HTR-8/SVneo (cell line): ENCODE measurements at regions not wholly inside any gene's neighbourhood (a gene's known extent, or its start where the extent isn't known, plus 50 kb on each side); places are given as distances from the start of the nearest gene placed in this dataset.
"Not testable (repeated sequence)": the region's sequence is repeated elsewhere in the genome, so short reads cannot be mapped to it uniquely, and the experiment has no call there.

ENCODE experiments used
- DNase-seq: peaks from one replicate; pipeline ENCODE4 v3.0.0; 2011; ENCODE audit warnings: low spot score, mixed read lengths; ENCODE audit not compliant: insufficient read length
- FAIRE-seq: peaks from 2 replicates; lab custom pipeline; 2011; peaks lifted over from hg19 to GRCh38; lab: Jason Lieb, UNC

- FAIRE-seq (no peak), DNase-seq (no peak)
Observed at GRCh38 chr10:37733822-37734221, 123.6 kb downstream of the ZNF248 start.

GRCh38 chr10:37732685-37733084, 124.7 kb downstream of the ZNF248 start:
- FAIRE-seq (no peak), DNase-seq (no peak)

DNA sequence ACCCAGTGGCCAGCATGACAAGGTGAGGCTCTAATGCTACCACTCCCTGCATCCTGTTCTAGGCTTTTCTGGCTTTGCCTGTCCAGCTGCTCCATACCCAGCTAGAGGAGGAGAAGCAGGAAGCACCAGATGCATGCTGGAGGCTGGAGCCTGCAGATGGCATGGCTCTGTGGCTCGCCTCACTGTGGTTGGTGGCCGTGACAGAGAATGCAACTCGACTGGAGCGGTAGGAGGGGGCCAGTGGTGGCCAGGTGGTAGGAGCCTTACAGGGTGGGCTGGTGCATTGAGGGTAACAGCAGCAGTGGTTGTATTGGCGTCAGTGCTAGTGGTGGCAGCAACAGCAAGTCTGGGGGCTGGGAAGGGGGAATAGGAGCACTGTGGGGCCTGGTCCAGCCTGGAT, 128.6 kb downstream of the ZNF248 start:
- DNase-seq (no peak), FAIRE-seq (no peak)

- FAIRE-seq = no peak
- no peak for DNase-seq
Observed at GRCh38 chr10:37727491-37728352, 129.7 kb downstream of the ZNF248 start.

DNA sequence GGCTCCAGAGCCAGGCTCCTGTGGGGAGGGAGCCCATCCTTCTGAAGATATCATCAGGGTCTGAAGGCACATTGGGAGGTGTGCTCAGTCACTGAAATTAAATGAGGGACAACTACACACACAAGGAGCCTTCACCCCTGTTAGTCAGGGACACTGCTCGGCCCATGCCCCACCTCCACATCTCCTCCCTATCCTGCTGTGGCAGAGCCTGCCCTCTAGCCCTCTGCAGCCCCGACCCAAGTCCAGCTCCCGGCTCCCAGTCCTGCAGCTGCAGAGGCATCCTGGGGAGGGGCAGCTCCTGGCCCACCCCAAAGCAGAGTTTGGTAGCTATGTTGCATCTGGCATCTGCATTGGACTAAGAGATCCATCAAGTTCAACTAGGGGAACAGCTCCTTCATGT, 136.3 kb downstream of the ZNF248 start:
- no peak for FAIRE-seq
- DNase-seq = no peak

- not testable (repeated sequence) for DNase-seq, FAIRE-seq
Observed at GRCh38 chr10:37718060-37718459, 139.3 kb downstream of the ZNF248 start.

DNA sequence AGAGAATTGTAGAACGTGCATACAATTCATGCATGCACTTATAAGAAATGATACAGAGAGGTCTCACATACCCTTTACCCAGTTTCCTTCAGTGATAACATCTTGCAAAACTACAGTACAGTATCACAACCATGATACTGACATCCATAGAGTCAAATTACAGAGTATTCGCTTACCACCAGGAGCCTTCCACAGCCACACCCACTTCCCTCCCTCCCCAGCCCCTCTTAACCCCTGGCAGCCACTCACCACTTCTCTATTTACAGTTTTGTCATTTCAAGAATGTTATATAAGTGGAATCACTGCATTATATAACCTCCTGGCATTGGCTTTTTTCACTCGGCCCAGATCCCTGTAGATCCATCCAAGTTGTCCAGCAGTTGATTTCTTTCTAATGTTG, 143.8 kb downstream of the ZNF248 start:
- FAIRE-seq (no peak), DNase-seq (no peak)

DNA sequence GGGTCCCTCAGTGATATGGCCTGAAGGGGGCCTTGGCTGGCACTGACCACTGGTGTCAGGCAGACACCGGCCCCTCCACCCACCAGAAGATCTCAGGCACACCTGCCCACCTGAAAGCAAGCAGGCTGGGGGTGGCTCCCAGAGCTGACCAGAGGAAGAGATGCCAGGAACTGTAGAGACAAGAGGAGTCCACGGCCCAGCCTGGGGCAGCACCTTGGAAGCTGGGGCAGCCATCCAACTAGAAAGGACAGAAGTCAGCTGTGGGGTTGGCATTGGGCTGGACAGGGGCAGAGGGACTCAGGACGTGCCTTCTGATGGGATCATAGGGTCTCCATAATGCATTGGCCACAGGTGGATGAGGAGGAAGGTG, 144.3 kb downstream of the ZNF248 start:
- no peak for FAIRE-seq
- no peak for DNase-seq

DNA sequence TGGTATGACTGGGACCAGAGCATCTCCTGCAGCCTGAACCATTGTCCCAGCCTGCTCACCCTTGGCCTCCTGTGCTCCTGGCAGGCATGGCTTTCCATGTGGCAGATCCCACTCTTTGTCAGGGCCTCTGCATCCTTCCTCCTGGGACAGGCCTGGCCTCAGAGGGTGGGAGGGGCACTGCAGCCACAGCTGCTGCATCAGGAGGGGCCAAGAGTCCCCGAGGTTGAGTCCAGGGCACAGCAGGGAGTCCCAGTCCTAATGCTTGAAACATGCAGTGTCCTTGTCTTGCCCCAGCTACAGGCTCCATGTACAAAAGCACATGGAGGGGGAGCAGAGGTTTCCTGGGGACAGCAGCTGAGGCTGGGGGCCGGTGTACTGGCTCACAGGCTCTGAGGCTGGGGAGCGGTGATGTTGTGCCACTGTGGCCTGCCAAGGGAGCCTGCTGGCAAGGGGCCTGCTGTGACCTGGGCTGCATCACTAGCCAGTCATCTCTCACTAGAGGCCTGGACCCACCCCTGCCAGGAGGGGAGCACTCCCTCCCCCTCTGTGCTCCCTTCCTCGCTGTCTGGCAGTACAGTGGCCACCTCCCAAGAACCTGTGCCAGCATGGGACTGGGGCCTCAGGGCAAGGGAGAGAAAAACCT, 144.8 kb downstream of the ZNF248 start:
- DNase-seq = no peak
- FAIRE-seq = no peak

- FAIRE-seq (no peak), DNase-seq (no peak)
Observed at GRCh38 chr10:37711617-37712488, 145.6 kb downstream of the ZNF248 start.

DNA sequence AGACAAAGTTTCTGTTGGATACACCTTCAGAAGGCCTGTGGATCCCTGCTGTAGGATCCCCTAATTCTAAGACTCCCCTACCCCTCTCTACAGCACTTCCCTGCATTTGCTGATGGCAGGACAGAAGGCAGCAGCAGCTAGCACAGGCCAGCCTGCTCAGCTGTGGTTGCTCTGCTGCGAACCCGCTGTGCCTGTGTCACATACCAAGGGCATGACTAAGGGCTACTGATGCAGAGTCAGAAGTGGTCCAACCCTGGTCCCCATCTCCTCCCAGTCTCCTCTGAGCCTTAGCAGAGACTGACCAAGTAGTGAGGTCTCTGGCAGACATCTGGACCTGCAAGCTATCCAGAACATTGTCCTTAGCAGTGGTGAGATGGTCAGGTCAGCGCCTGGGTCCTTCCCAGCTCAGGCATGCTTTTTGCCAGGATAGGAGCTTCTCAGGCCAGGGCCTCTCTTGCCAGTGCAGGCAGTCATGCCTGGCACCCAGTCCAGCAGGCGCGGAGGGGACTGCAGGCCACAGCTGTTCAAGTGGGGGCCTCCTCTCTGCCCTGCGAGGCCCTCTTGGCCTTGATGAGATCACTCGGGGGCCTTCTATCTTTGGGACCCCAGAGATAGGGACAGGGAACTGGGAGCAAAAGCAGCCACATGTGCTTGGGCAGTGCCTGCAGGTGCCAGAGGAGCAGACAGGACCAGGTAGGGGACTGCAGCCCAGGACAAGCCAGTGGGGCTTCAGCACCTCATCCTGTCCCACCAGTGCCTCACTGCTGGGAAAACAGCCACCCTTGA, 146.4 kb downstream of the ZNF248 start:
- peak; percentile 93 for FAIRE-seq

GRCh38 chr10:37707829-37708578, 149.4 kb downstream of the ZNF248 start:
- DNase-seq = no peak
- FAIRE-seq = no peak

More for the DNA sequence above, 146.4 kb downstream of the ZNF248 start:
- DNase-seq = peak; percentile 14

GRCh38 chr10:37704566-37704965, 152.8 kb downstream of the ZNF248 start:
- FAIRE-seq (no peak), DNase-seq (no peak)

GRCh38 chr10:37703833-37704382, 153.5 kb downstream of the ZNF248 start:
- no peak for FAIRE-seq

DNA sequence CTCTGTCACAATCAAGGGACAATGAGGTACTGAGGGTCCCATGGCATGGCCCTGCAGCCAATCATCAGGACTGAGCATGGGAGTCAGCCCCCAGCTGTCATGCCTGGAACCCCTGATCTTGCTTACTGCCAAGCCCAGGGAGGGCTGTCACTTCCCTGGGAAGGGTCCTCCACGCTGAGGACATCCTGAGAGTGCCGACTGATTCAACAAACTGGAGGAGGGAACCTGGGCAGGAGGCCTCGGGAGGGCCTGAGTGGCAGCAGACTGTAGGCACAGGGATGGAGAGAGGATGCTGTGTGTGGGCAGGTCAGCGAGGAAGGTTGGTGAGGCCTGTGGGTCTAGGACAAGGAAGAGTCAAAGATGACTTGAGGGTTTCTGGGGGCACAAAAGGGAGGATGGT, 154.3 kb downstream of the ZNF248 start:
- FAIRE-seq = no peak
- DNase-seq = no peak

More at GRCh38 chr10:37703833-37704382, 153.5 kb downstream of the ZNF248 start:
- no peak for DNase-seq

DNA sequence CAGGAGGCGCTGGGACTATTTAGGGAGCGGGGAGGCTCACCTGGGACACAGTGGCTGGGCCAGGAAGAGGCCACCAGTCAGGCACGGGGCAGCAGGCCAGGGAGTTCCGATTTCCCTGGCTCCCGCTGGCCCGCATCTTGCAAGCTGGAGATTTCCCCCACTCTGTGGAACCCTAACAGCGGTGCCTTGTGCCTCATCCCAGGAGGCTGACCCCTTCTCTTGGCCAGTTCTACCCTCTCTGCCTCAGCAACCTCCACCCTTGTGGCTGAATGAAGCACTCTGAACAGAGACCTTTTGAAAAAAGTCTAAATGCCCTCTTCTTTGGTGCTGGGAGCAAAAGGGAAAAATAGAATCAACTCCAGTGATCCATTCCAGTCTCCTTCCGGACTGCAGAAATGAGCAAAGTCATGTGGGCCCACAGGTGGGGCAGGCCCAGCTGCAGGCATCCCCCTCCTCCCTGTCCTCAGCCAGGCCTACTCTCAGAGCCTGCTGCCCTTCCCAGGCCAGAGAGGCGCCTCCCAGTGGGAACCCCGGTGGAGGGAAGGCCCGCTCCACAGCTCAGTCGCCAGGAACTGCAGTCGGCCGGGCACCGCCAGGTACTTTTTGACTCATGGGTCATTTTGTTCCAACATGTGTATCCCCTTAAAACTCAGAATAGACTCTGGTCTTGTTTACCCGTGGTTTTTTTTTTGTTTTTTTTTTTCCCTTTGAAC, 155.5 kb downstream of the ZNF248 start:
- DNase-seq (no peak), FAIRE-seq (no peak)

- FAIRE-seq = no peak
- DNase-seq = no peak
Observed at GRCh38 chr10:37700886-37701780, 156.3 kb downstream of the ZNF248 start.
